K562 (cell line): ENCODE measurements at regions not wholly inside any gene's neighbourhood (a gene's known extent, or its start where the extent isn't known, plus 50 kb on each side); places are given as distances from the start of the nearest gene placed in this dataset.

Experiments used
- DPF2 ChIP-seq: fragments of 450-650 bp; IDR thresholded peaks from 2 replicates; pipeline ENCODE4 v1.6.1; 2016
- HOXB6 ChIP-seq: fragments of 250-450 bp; sonication (Bioruptor Pico); IDR thresholded peaks from 2 replicates; pipeline ENCODE4 v1.5.1; 2022; ENCODE audit warnings: mild to moderate bottlenecking, borderline replicate concordance
- POLR2A ChIP-seq: fragments of 450-650 bp; conservative IDR thresholded peaks from 2 replicates; pipeline ENCODE4 v1.6.1; 2016
- RAD21 ChIP-seq, 2 experiments: fragments of 250-450 bp in 1 of 2; fragments of 450-650 bp in 1 of 2; sonication (Bioruptor Pico) in 1 of 2; formaldehyde crosslinking in 1 of 2; IDR thresholded peaks in 1 of 2; conservative IDR thresholded peaks in 1 of 2; 2 replicates each; pipeline versions ENCODE4 v1.4.0 to v1.8.0; 2020 to 2022; ENCODE audit warnings: mild to moderate bottlenecking in 2 of 2, moderate library complexity in 1 of 2
- ZNF232 ChIP-seq: sonication (generic); formaldehyde crosslinking; IDR thresholded peaks from 2 replicates; pipeline ENCODE4 v1.8.0; 2022; ENCODE audit warnings: mild to moderate bottlenecking, missing genetic modification reagents
- TF ChIP-seq, protein P1 (sequence below): fragments of 450-650 bp; IDR thresholded peaks from 2 replicates; pipeline ENCODE4 v1.6.1; 2016; ENCODE audit warnings: missing biosample characterization, missing genetic modification characterization
- TF ChIP-seq, protein P2 (sequence below), 3 experiments: IDR thresholded peaks in 2 of 3; conservative IDR thresholded peaks in 1 of 3; 2 replicates each; pipeline ENCODE4 v1.5.1; 2011 to 2012; ENCODE audit warnings: low read length in 3 of 3, mild to moderate bottlenecking in 3 of 3, control low read depth in 2 of 3, improper control_type of control experiment in 1 of 3, inconsistent platforms in 1 of 3, low read depth in 1 of 3, mixed read lengths in 1 of 3, moderate library complexity in 1 of 3; ENCODE audit not compliant: insufficient read depth in 2 of 3
- TF ChIP-seq, protein P3 (sequence below): fragments of 450-650 bp; IDR thresholded peaks from 2 replicates; pipeline ENCODE4 v1.6.1; 2016; ENCODE audit warnings: mild to moderate bottlenecking
- TF ChIP-seq, protein P4 (sequence below): fragments of 450-650 bp; formaldehyde crosslinking; IDR thresholded peaks from 2 replicates; pipeline ENCODE4 v1.4.0; 2020; ENCODE audit warnings: mild to moderate bottlenecking, mixed read lengths

DNA sequence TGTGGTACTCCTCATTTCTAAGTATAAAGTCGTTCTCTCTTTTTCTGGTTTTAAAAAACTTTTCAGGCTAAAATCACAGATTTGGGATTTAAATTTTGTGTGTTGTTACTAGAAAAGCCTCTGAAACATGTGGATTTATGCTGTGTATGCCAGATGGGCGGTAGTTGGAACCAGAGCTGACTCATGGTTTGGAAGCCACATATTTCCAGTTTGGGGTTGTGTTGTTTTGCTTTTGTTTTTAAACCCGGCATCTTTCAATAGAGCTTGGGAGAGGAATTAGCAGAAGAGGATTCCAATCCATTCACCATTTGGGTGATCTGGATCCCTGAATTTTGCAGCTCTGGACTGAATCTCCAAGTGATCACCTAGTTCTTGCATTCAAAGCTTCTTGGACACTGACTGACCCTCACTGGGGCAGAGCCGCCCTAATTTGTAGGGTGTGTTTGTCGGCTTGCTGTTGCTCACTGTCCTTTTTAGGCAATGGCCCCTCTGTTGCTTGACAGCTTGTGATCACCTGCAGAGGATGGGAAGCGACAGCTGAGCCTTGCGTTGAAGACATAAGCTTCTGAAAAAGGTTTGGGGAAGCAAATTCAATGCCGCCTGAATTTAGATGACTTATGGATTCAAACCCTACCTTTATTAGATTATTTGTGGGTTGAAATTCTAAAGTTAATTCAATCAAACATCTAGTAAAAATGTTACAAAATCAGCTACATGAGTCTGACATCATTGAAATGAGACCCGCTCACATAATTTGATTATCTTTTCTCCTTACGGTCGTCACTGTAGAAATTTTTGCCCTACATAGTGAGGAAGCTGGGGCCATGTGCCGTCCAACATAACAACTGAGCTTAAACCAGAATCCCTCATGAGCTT lies 79.9 kb upstream of the CD83 start:
- TF ChIP-seq, protein P1, sequence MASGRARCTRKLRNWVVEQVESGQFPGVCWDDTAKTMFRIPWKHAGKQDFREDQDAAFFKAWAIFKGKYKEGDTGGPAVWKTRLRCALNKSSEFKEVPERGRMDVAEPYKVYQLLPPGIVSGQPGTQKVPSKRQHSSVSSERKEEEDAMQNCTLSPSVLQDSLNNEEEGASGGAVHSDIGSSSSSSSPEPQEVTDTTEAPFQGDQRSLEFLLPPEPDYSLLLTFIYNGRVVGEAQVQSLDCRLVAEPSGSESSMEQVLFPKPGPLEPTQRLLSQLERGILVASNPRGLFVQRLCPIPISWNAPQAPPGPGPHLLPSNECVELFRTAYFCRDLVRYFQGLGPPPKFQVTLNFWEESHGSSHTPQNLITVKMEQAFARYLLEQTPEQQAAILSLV (tag), result no peak
- TF ChIP-seq, protein P2, sequence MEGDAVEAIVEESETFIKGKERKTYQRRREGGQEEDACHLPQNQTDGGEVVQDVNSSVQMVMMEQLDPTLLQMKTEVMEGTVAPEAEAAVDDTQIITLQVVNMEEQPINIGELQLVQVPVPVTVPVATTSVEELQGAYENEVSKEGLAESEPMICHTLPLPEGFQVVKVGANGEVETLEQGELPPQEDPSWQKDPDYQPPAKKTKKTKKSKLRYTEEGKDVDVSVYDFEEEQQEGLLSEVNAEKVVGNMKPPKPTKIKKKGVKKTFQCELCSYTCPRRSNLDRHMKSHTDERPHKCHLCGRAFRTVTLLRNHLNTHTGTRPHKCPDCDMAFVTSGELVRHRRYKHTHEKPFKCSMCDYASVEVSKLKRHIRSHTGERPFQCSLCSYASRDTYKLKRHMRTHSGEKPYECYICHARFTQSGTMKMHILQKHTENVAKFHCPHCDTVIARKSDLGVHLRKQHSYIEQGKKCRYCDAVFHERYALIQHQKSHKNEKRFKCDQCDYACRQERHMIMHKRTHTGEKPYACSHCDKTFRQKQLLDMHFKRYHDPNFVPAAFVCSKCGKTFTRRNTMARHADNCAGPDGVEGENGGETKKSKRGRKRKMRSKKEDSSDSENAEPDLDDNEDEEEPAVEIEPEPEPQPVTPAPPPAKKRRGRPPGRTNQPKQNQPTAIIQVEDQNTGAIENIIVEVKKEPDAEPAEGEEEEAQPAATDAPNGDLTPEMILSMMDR (IDR thresholded peaks at IDR 0.05 in 2 of 3, conservative IDR thresholded peaks at IDR 0.05 in 1 of 3; ENCODE audit: insufficient read depth in 2 of 3, low read depth in 1 of 3, low read length in 3 of 3), result no peak
- TF ChIP-seq, protein P3, sequence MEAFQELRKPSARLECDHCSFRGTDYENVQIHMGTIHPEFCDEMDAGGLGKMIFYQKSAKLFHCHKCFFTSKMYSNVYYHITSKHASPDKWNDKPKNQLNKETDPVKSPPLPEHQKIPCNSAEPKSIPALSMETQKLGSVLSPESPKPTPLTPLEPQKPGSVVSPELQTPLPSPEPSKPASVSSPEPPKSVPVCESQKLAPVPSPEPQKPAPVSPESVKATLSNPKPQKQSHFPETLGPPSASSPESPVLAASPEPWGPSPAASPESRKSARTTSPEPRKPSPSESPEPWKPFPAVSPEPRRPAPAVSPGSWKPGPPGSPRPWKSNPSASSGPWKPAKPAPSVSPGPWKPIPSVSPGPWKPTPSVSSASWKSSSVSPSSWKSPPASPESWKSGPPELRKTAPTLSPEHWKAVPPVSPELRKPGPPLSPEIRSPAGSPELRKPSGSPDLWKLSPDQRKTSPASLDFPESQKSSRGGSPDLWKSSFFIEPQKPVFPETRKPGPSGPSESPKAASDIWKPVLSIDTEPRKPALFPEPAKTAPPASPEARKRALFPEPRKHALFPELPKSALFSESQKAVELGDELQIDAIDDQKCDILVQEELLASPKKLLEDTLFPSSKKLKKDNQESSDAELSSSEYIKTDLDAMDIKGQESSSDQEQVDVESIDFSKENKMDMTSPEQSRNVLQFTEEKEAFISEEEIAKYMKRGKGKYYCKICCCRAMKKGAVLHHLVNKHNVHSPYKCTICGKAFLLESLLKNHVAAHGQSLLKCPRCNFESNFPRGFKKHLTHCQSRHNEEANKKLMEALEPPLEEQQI, result no peak
- TF ChIP-seq POLR2A, result no peak
- TF ChIP-seq, protein P4, sequence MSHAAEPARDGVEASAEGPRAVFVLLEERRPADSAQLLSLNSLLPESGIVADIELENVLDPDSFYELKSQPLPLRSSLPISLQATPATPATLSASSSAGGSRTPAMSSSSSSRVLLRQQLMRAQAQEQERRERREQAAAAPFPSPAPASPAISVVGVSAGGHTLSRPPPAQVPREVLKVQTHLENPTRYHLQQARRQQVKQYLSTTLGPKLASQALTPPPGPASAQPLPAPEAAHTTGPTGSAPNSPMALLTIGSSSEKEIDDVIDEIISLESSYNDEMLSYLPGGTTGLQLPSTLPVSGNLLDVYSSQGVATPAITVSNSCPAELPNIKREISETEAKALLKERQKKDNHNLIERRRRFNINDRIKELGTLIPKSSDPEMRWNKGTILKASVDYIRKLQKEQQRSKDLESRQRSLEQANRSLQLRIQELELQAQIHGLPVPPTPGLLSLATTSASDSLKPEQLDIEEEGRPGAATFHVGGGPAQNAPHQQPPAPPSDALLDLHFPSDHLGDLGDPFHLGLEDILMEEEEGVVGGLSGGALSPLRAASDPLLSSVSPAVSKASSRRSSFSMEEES, result no peak
- no peak for TF ChIP-seq DPF2
- no peak for TF ChIP-seq HOXB6 (CRISPR knock-in tag)
- TF ChIP-seq ZNF232 (CRISPR knock-in tag), result no peak
- TF ChIP-seq RAD21 (CRISPR knock-in tag; conservative IDR thresholded peaks at IDR 0.05 in 1 of 2, IDR thresholded peaks at IDR 0.05 in 1 of 2), result no peak
